OCI-LY1 (cell line): ENCODE measurements at regions not wholly inside any gene's neighbourhood (a gene's known extent, or its start where the extent isn't known, plus 50 kb on each side); places are given as distances from the start of the nearest gene placed in this dataset.

ENCODE experiments used
- H2AFZ ChIP-seq: fragments of 200-600 bp; sonication (generic), shearing (Covaris generic); 2 replicates; pipeline ENCODE4 v1.6.0; 2014; ENCODE audit warnings: antibody characterized with exemption, mild to moderate bottlenecking, low read length
- H3F3A ChIP-seq: fragments of 200-600 bp; sonication (generic), shearing (Covaris generic); 2 replicates; pipeline ENCODE4 v1.6.0; 2014; ENCODE audit warnings: mild to moderate bottlenecking, antibody characterized with exemption, low read length, moderate library complexity; ENCODE audit not compliant: insufficient read depth
- H3K27ac ChIP-seq: fragments of 200-600 bp; sonication (generic); 2 replicates; pipeline ENCODE4 v1.5.1; 2014; ENCODE audit warnings: low read length, mixed run types, mild to moderate bottlenecking, low read depth; ENCODE audit not compliant: poor library complexity, severe bottlenecking
- H3K27me3 ChIP-seq: fragments of 200-600 bp; sonication (generic); 2 replicates; pipeline ENCODE4 v1.6.0; 2014; ENCODE audit warnings: antibody characterized with exemption, mild to moderate bottlenecking, low read length, moderate library complexity; ENCODE audit not compliant: insufficient read depth
- H3K36me3 ChIP-seq: fragments of 200-600 bp; sonication (generic); 2 replicates; pipeline ENCODE4 v1.6.1; 2014; ENCODE audit warnings: mild to moderate bottlenecking, antibody characterized with exemption, low read length, moderate library complexity, mixed read lengths; ENCODE audit not compliant: insufficient read depth
- H3K4me1 ChIP-seq: fragments of 200-600 bp; sonication (generic); 2 replicates; pipeline ENCODE4 v1.5.1; 2014; ENCODE audit warnings: mild to moderate bottlenecking, low read length, moderate library complexity; ENCODE audit not compliant: insufficient read depth, severe bottlenecking
- H3K4me2 ChIP-seq: fragments of 200-600 bp; sonication (generic), shearing (Covaris generic); 2 replicates; pipeline ENCODE4 v1.6.1; 2014; ENCODE audit warnings: low read length
- H3K4me3 ChIP-seq: fragments of 200-600 bp; sonication (generic); 2 replicates; pipeline ENCODE4 v1.5.1; 2014; ENCODE audit warnings: low read length, low read depth, mild to moderate bottlenecking, mixed read lengths; ENCODE audit not compliant: poor library complexity, severe bottlenecking
- H3K79me2 ChIP-seq: fragments of 200-600 bp; shearing (Covaris generic); 2 replicates; pipeline ENCODE4 v1.6.1; 2016; ENCODE audit warnings: mixed run types, low read length, mixed read lengths; ENCODE audit not compliant: insufficient read depth
- H3K9ac ChIP-seq: fragments of 200-600 bp; sonication (generic), shearing (Covaris generic); 2 replicates; pipeline ENCODE4 v1.6.1; 2014; ENCODE audit warnings: mild to moderate bottlenecking, low read length, mixed read lengths
- H3K9me2 ChIP-seq: fragments of 200-600 bp; sonication (generic), shearing (Covaris generic); 2 replicates; pipeline ENCODE4 v1.6.1; 2014; ENCODE audit warnings: low read depth, mild to moderate bottlenecking, low read length, mixed read lengths
- H3K9me3 ChIP-seq: fragments of 200-600 bp; shearing (Covaris generic); 2 replicates; pipeline ENCODE4 v1.6.1; 2014; ENCODE audit warnings: low read length, mixed read lengths
- H4K20me1 ChIP-seq: fragments of 200-600 bp; sonication (generic), shearing (Covaris generic); 2 replicates; pipeline ENCODE4 v1.6.0; 2016; ENCODE audit warnings: mild to moderate bottlenecking, low read length; ENCODE audit not compliant: insufficient read depth
- CTCF ChIP-seq: fragments of 200-600 bp; sonication (generic), shearing (Covaris generic); IDR thresholded peaks from 2 replicates; pipeline ENCODE4 v1.5.1; 2017; ENCODE audit warnings: mild to moderate bottlenecking, antibody characterized with exemption, low read length, moderate library complexity, mixed read lengths
- EZH2 ChIP-seq: fragments of 200-600 bp; sonication (generic), shearing (Covaris generic); IDR thresholded peaks from 2 replicates; pipeline ENCODE4 v1.8.0; 2017; ENCODE audit warnings: borderline replicate concordance, mixed run types, mild to moderate bottlenecking, antibody characterized with exemption, low read length, moderate library complexity, mixed read lengths

DNA sequence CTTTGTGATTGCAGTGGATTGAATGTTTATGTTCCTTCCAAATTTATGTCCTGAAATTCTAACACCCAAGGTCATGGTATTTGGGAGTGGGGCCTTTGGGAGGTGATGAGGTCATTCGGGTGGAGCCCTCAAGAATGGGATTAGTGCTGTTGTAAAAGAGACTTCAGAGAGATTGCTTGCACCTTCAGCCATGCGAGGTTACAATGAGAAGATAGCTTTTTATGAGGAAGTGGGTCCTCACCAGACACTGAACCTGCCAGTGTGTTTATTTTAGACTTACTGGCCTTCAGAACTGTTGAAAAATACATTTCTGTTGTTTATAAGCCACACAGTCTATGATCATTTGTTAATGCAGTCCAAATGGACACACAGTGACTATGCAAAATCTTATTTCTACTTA, 161.0 kb upstream of the GPRIN3 start:
- no peak overlapping the region for H3K4me3 ChIP-seq
- H2AFZ ChIP-seq = no peak overlapping the region
- no peaks in the 10 kb centered on the region for H4K20me1 ChIP-seq
- H3K36me3 ChIP-seq = no peaks in the 10 kb centered on the region
- H3F3A ChIP-seq = no peaks in the 10 kb centered on the region
- H3K79me2 ChIP-seq = no peaks in the 10 kb centered on the region
- no peaks in the 10 kb centered on the region for H3K27me3 ChIP-seq
- H3K9me3 ChIP-seq = no peaks in the 10 kb centered on the region
- no peak overlapping the region for H3K9ac ChIP-seq
- H3K4me1 ChIP-seq = peaks cover 22% of the 10 kb centered on the region
- H3K4me2 ChIP-seq = no peak overlapping the region
- no peaks in the 10 kb centered on the region for H3K9me2 ChIP-seq
- TF ChIP-seq CTCF = no peak
- TF ChIP-seq EZH2 = no peak
- H3K27ac ChIP-seq = no peak overlapping the region

DNA sequence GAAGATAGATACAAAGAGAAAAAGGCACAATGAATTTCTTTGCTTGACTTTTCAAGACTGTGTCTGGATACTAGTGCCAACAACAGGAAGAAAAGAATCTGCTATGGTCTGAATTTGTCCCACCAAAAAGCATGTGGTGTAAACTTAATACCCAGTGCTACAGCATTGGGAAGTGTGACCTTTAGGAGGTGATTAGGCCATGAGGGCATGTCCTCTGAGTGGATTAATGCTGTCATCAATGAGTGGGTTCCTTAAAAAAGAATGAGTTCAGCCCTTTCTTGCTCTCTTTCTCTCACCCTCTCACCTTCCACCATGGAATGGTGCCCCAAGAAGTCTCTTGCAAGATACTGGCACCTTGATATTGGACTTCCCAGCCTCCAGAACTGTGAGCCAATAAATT, 155.7 kb upstream of the GPRIN3 start:
- H3K27me3 ChIP-seq = no peaks in the 10 kb centered on the region
- H3K9ac ChIP-seq = no peak overlapping the region
- H3K4me2 ChIP-seq = no peak overlapping the region
- H3F3A ChIP-seq = no peaks in the 10 kb centered on the region
- H3K79me2 ChIP-seq = no peaks in the 10 kb centered on the region
- H3K27ac ChIP-seq = no peak overlapping the region
- TF ChIP-seq EZH2 = no peak
- no peak for TF ChIP-seq CTCF
- no peaks in the 10 kb centered on the region for H3K36me3 ChIP-seq
- no peaks in the 10 kb centered on the region for H3K9me2 ChIP-seq
- no peaks in the 10 kb centered on the region for H3K9me3 ChIP-seq
- H3K4me1 ChIP-seq = peaks cover under 1% of the 10 kb centered on the region
- no peak overlapping the region for H2AFZ ChIP-seq
- no peaks in the 10 kb centered on the region; the same call in 1 of the 2 replicates for H4K20me1 ChIP-seq
- no peak overlapping the region for H3K4me3 ChIP-seq

GRCh38 chr4:89447543-89447942, 139.9 kb upstream of the GPRIN3 start:
- H4K20me1 ChIP-seq = no peaks in the 10 kb centered on the region
- H3K9me2 ChIP-seq = no peaks in the 10 kb centered on the region
- H2AFZ ChIP-seq = no peak overlapping the region
- no peak overlapping the region for H3K9ac ChIP-seq
- no peak overlapping the region for H3K4me3 ChIP-seq
- H3K4me2 ChIP-seq = no peak overlapping the region
- H3K4me1 ChIP-seq = no peaks in the 10 kb centered on the region
- no peaks in the 10 kb centered on the region for H3K27me3 ChIP-seq
- H3K9me3 ChIP-seq = peaks cover 6% of the 10 kb centered on the region; the same call in 1 of the 2 replicates
- no peaks in the 10 kb centered on the region for H3K36me3 ChIP-seq
- no peaks in the 10 kb centered on the region for H3K79me2 ChIP-seq
- TF ChIP-seq CTCF (no peak), EZH2 (no peak)
- H3F3A ChIP-seq = no peaks in the 10 kb centered on the region
- no peak overlapping the region for H3K27ac ChIP-seq
